ENCODE measurements at regions not wholly inside any gene's neighbourhood (a gene's known extent, or its start where the extent isn't known, plus 50 kb on each side); places are given as distances from the start of the nearest gene placed in this dataset.

- no peaks in the 10 kb centered on the region for H3K36me3 Mint-ChIP-seq (ENCODE audit: low read depth)
- no peak overlapping the region for H3K27ac Mint-ChIP-seq
- intact Hi-C loops (cut with micrococcal nuclease), result no loop called here
- H3K27me3 Mint-ChIP-seq, result no peaks in the 10 kb centered on the region
- DNase-seq (no peak), ATAC-seq (no peak)
- H3K4me3 Mint-ChIP-seq, result no peak overlapping the region
- TF ChIP-seq, protein P1, sequence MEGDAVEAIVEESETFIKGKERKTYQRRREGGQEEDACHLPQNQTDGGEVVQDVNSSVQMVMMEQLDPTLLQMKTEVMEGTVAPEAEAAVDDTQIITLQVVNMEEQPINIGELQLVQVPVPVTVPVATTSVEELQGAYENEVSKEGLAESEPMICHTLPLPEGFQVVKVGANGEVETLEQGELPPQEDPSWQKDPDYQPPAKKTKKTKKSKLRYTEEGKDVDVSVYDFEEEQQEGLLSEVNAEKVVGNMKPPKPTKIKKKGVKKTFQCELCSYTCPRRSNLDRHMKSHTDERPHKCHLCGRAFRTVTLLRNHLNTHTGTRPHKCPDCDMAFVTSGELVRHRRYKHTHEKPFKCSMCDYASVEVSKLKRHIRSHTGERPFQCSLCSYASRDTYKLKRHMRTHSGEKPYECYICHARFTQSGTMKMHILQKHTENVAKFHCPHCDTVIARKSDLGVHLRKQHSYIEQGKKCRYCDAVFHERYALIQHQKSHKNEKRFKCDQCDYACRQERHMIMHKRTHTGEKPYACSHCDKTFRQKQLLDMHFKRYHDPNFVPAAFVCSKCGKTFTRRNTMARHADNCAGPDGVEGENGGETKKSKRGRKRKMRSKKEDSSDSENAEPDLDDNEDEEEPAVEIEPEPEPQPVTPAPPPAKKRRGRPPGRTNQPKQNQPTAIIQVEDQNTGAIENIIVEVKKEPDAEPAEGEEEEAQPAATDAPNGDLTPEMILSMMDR (IDR thresholded peaks at IDR 0.05), result no peak
- CTCF ChIA-PET, result no interaction called here
- POLR2A ChIA-PET, result no interaction called here
- H3K9me3 Mint-ChIP-seq, result peaks cover 2% of the 10 kb centered on the region
- no peaks in the 10 kb centered on the region for H3K4me1 Mint-ChIP-seq (ENCODE audit: low read depth)
Observed at GRCh38 chr12:23005387-23005786, 380.4 kb downstream of the ETNK1 start.

GRCh38 chr12:23006413-23006812, 381.4 kb downstream of the ETNK1 start:
- H3K27ac Mint-ChIP-seq, result no peak overlapping the region
- no peak for DNase-seq
- H3K27me3 Mint-ChIP-seq, result no peaks in the 10 kb centered on the region
- no peaks in the 10 kb centered on the region for H3K36me3 Mint-ChIP-seq (ENCODE audit: low read depth)
- no peaks in the 10 kb centered on the region for H3K9me3 Mint-ChIP-seq
- TF ChIP-seq, protein P1 (IDR thresholded peaks at IDR 0.05), result no peak
- ATAC-seq, result no peak
- H3K4me1 Mint-ChIP-seq (ENCODE audit: low read depth), result no peaks in the 10 kb centered on the region
- no peak overlapping the region for H3K4me3 Mint-ChIP-seq
- ChIA-PET POLR2A (no interaction called here), CTCF (no interaction called here)
- intact Hi-C loops (cut with micrococcal nuclease), result no loop called here

- no peak overlapping the region for H3K27ac Mint-ChIP-seq
- POLR2A ChIA-PET, result interaction anchor here (1.3 kb wide), 1 partner anchor 10 kb away, joined by 3 read pairs; no protein-coding TSS in a partner anchor
- ATAC-seq (no peak), DNase-seq (no peak)
- no peaks in the 10 kb centered on the region for H3K4me1 Mint-ChIP-seq (ENCODE audit: low read depth)
- no peaks in the 10 kb centered on the region for H3K9me3 Mint-ChIP-seq
- H3K36me3 Mint-ChIP-seq (ENCODE audit: low read depth), result no peaks in the 10 kb centered on the region
- H3K27me3 Mint-ChIP-seq, result no peaks in the 10 kb centered on the region
- TF ChIP-seq, protein P1 (IDR thresholded peaks at IDR 0.05), result no peak
- intact Hi-C loops (cut with micrococcal nuclease), result no loop called here
- CTCF ChIA-PET, result no interaction called here
- H3K4me3 Mint-ChIP-seq, result no peak overlapping the region
Observed at GRCh38 chr12:23008623-23009022, 383.7 kb downstream of the ETNK1 start.

DNA sequence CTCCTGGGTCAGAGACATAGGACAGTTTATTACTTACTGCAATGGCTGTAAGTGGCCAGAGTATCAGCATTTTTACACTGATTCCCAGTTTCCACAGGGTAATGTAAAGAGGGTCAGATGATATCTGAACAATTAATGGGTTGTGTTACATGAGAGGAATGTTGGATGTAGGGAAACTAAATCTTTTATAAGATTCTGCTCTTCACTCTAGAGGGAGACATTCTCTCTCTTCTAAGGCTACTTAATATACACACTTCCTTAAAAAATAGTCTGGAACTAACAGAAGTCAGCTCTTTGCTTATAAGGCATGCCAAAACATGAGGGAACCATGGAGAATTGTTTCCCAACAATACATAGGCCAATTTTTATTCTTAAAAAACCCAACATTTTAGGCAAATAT, 389.8 kb downstream of the ETNK1 start:
- intact Hi-C loops (cut with micrococcal nuclease), result no loop called here
- no peak overlapping the region for H3K27ac Mint-ChIP-seq
- H3K4me3 Mint-ChIP-seq, result no peak overlapping the region
- TF ChIP-seq, protein P1 (IDR thresholded peaks at IDR 0.05), result no peak
- no peaks in the 10 kb centered on the region for H3K27me3 Mint-ChIP-seq
- POLR2A ChIA-PET, result no interaction called here
- ATAC-seq, result no peak
- H3K36me3 Mint-ChIP-seq (ENCODE audit: low read depth), result no peaks in the 10 kb centered on the region
- CTCF ChIA-PET, result no interaction called here
- H3K9me3 Mint-ChIP-seq, result no peaks in the 10 kb centered on the region
- H3K4me1 Mint-ChIP-seq (ENCODE audit: low read depth), result no peaks in the 10 kb centered on the region
- no peak for DNase-seq

GRCh38 chr12:23025372-23026016, 400.5 kb downstream of the ETNK1 start:
- ChIA-PET CTCF (no interaction called here), POLR2A (no interaction called here)
- Mint-ChIP-seq H3K4me3 (no peak overlapping the region), H3K27ac (no peak overlapping the region), H3K27me3 (peaks cover 1% of the 10 kb centered on the region), H3K36me3 (ENCODE audit: low read depth) (no peaks in the 10 kb centered on the region), H3K4me1 (ENCODE audit: low read depth) (no peaks in the 10 kb centered on the region), H3K9me3 (no peaks in the 10 kb centered on the region)
- DNase-seq (no peak), ATAC-seq (no peak)
- TF ChIP-seq, protein P1 (IDR thresholded peaks at IDR 0.05), result no peak
- intact Hi-C loops (cut with micrococcal nuclease), result no loop called here
